ENCODE measurements at regions not wholly inside any gene's neighbourhood (a gene's known extent, or its start where the extent isn't known, plus 50 kb on each side); places are given as distances from the start of the nearest gene placed in this dataset.

DNA sequence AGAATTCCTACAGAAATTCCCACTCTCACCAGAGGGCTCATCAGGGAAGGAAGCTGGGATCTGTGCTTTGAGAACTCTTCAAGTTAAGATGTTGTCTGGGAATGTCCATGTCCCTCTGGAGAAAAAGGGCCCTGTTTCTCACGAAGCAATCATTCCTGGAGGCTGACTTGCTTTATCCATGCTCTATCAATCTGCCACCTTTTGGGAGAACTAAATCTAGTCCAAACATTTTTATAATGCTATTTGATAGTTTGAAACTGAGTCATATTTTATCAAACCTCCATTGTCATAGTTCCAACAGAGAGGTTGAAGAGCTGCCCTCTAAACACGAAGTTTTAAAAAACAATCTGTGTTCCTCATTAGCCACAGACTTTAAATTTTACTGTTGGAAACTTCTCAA is 219.2 kb downstream of the MTX2 start:
- H3K36me3 ChIP-seq (ENCODE audit: control insufficient read depth in 4 of 4, insufficient read depth in 3 of 4, low read depth in 1 of 4, low read length in 3 of 4) = no peaks in the 10 kb centered on the region
- no peak for DNase-seq (ENCODE audit: low spot score)
- 92% methylated on average over 2 of the region's 2 CpGs for WGBS

DNA sequence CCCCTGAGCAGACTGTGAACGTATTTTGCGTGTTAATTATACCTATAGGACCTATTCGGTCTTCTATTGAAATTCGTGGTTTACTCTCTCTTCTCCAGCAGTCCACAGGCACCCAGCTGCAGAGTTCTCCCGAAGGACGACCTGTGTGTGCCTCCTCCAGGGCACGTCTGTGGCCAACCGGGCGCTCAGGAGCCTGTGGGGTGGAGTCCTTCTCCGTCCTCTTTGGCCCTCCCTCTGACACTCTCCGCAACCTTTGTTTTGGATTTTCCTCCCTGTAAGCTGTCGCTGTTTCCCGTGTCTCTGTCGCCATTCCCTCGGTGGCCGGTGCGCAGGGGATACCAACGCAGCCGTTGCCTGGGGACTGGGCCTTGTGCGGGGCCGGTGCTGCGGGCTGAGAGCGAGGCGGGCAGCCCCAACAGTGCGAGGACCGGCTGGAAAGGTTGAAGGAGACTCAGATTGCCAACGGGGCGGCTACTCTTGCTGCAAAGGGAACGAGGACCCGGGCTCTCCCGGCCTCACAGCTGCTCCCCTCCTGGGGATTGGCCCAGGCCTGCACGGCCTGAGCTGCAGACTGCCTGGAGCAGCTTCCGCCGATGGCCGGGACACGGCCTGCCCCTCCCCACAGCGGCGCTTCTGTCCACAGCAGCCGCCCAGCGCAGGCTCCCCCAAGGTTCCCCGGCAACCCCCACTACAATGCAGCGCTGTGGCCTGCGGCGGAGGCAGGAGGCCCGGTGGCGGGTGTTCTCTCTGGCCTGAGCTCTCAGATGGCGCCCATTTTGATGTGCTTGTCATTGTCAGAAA is 221.0 kb downstream of the MTX2 start:
- H3K4me1 ChIP-seq (ENCODE audit: control insufficient read depth in 4 of 4, insufficient read depth in 4 of 4, low read length in 3 of 4) = peaks cover 0 to 3% (median 0%) of the 10 kb centered on the region in 4 donors
- H3K27me3 ChIP-seq (ENCODE audit: control insufficient read depth in 4 of 4, insufficient read depth in 4 of 4, low read length in 3 of 4) = peaks cover 0 to 4% (median 1%) of the 10 kb centered on the region in 4 donors
- H3K9me3 ChIP-seq (ENCODE audit: control insufficient read depth in 4 of 4, low read length in 3 of 4) = no peaks in the 10 kb centered on the region
- WGBS = 47% methylated on average over 47 of the region's 47 CpGs
- no peak overlapping the region for H3K27ac ChIP-seq (ENCODE audit: low read depth in 1 of 2, low read length in 2 of 2)
- TF ChIP-seq, protein P1, sequence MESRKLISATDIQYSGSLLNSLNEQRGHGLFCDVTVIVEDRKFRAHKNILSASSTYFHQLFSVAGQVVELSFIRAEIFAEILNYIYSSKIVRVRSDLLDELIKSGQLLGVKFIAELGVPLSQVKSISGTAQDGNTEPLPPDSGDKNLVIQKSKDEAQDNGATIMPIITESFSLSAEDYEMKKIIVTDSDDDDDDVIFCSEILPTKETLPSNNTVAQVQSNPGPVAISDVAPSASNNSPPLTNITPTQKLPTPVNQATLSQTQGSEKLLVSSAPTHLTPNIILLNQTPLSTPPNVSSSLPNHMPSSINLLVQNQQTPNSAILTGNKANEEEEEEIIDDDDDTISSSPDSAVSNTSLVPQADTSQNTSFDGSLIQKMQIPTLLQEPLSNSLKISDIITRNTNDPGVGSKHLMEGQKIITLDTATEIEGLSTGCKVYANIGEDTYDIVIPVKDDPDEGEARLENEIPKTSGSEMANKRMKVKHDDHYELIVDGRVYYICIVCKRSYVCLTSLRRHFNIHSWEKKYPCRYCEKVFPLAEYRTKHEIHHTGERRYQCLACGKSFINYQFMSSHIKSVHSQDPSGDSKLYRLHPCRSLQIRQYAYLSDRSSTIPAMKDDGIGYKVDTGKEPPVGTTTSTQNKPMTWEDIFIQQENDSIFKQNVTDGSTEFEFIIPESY (IDR thresholded peaks at IDR 0.05) = no peak
- no peak for TF ChIP-seq NR2F2 (IDR thresholded peaks at IDR 0.05)
- TF ChIP-seq SP1 (IDR thresholded peaks at IDR 0.05) = no peak
- TF ChIP-seq CTCF (IDR thresholded peaks at IDR 0.05; ENCODE audit: low read depth, low read length, missing input control) = no peak
- no peak for TF ChIP-seq JUND (IDR thresholded peaks at IDR 0.05)
- TF ChIP-seq FOXA2 (IDR thresholded peaks at IDR 0.05) = no peak
- TF ChIP-seq HNF4A (conservative IDR thresholded peaks at IDR 0.05) = no peak
- peak; percentile 46 for TF ChIP-seq TAF1 (conservative IDR thresholded peaks at IDR 0.05)
- TF ChIP-seq FOXA1 (IDR thresholded peaks at IDR 0.05) = no peak
- TF ChIP-seq MAX (IDR thresholded peaks at IDR 0.05) = no peak
- TF ChIP-seq RXRA (IDR thresholded peaks at IDR 0.05) = peak in 1 of 2 donors; percentile 34
- TF ChIP-seq, protein P2, sequence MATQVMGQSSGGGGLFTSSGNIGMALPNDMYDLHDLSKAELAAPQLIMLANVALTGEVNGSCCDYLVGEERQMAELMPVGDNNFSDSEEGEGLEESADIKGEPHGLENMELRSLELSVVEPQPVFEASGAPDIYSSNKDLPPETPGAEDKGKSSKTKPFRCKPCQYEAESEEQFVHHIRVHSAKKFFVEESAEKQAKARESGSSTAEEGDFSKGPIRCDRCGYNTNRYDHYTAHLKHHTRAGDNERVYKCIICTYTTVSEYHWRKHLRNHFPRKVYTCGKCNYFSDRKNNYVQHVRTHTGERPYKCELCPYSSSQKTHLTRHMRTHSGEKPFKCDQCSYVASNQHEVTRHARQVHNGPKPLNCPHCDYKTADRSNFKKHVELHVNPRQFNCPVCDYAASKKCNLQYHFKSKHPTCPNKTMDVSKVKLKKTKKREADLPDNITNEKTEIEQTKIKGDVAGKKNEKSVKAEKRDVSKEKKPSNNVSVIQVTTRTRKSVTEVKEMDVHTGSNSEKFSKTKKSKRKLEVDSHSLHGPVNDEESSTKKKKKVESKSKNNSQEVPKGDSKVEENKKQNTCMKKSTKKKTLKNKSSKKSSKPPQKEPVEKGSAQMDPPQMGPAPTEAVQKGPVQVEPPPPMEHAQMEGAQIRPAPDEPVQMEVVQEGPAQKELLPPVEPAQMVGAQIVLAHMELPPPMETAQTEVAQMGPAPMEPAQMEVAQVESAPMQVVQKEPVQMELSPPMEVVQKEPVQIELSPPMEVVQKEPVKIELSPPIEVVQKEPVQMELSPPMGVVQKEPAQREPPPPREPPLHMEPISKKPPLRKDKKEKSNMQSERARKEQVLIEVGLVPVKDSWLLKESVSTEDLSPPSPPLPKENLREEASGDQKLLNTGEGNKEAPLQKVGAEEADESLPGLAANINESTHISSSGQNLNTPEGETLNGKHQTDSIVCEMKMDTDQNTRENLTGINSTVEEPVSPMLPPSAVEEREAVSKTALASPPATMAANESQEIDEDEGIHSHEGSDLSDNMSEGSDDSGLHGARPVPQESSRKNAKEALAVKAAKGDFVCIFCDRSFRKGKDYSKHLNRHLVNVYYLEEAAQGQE (IDR thresholded peaks at IDR 0.05) = no peak
- peak in 1 of 2 donors; percentile 12 for TF ChIP-seq RAD21 (IDR thresholded peaks at IDR 0.05)
- peak; percentile 7 for TF ChIP-seq YY1 (IDR thresholded peaks at IDR 0.05)
- TF ChIP-seq EGR1 (IDR thresholded peaks at IDR 0.05; ENCODE audit: low read depth in 2 of 2) = no peak
- no peak for TF ChIP-seq HNF4G (IDR thresholded peaks at IDR 0.05)
- TF ChIP-seq GABPA (IDR thresholded peaks at IDR 0.05 in 1 of 2, conservative IDR thresholded peaks at IDR 0.05 in 1 of 2) = no peak
- TF ChIP-seq, protein P3, sequence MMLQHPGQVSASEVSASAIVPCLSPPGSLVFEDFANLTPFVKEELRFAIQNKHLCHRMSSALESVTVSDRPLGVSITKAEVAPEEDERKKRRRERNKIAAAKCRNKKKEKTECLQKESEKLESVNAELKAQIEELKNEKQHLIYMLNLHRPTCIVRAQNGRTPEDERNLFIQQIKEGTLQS (IDR thresholded peaks at IDR 0.05) = no peak
- H3K36me3 ChIP-seq (ENCODE audit: control insufficient read depth in 4 of 4, insufficient read depth in 3 of 4, low read depth in 1 of 4, low read length in 3 of 4) = no peaks in the 10 kb centered on the region
- peak; percentile 36 for DNase-seq (ENCODE audit: low spot score)
- no peak overlapping the region for H3K9ac ChIP-seq (ENCODE audit: low read depth in 1 of 2, low read length in 2 of 2)
- peak overlapping the region in 2 of 3 donors; percentile 16 to 19 for H3K4me3 ChIP-seq (ENCODE audit: low read depth in 1 of 3, low read length in 3 of 3)

More for the DNA sequence above, 219.2 kb downstream of the MTX2 start:
- H3K27me3 ChIP-seq (ENCODE audit: control insufficient read depth in 4 of 4, insufficient read depth in 4 of 4, low read length in 3 of 4) = peaks cover 0 to 4% (median 2%) of the 10 kb centered on the region in 4 donors
- no peaks in the 10 kb centered on the region for H3K9me3 ChIP-seq (ENCODE audit: control insufficient read depth in 4 of 4, low read length in 3 of 4)
- no peak overlapping the region for H3K9ac ChIP-seq (ENCODE audit: low read depth in 1 of 2, low read length in 2 of 2)
- H3K4me1 ChIP-seq (ENCODE audit: control insufficient read depth in 4 of 4, insufficient read depth in 4 of 4, low read length in 3 of 4) = peaks cover 0 to 3% (median 0%) of the 10 kb centered on the region in 4 donors
- TF ChIP-seq RXRA (IDR thresholded peaks at IDR 0.05) (no peak), NR2F2 (IDR thresholded peaks at IDR 0.05) (no peak)
- H3K4me3 ChIP-seq (ENCODE audit: low read depth in 1 of 3, low read length in 3 of 3) = no peak overlapping the region
- no peak overlapping the region for H3K27ac ChIP-seq (ENCODE audit: low read depth in 1 of 2, low read length in 2 of 2)
